ENCODE measurements at regions not wholly inside any gene's neighbourhood (a gene's known extent, or its start where the extent isn't known, plus 50 kb on each side); places are given as distances from the start of the nearest gene placed in this dataset.

- DNase-seq (ENCODE audit: low spot score) = no peak
- ChIA-PET POLR2A (ENCODE audit: low non-redundant PET) (no interaction called here), CTCF (no interaction called here)
- no peaks in the 10 kb centered on the region for H3K36me3 ChIP-seq (ENCODE audit: insufficient read depth, low read length, poor library complexity, severe bottlenecking)
- BruUV-seq (replicated peaks) = no TSS peak
- H3K27me3 ChIP-seq (replicated peaks; ENCODE audit: insufficient read depth, low read depth, low read length, poor library complexity) = no peaks in the 10 kb centered on the region
- H3K4me3 ChIP-seq (ENCODE audit: low read depth, low read length, poor library complexity, severe bottlenecking) = no peak overlapping the region
- no peak overlapping the region for H3K27ac ChIP-seq (ENCODE audit: low read depth, low read length, poor library complexity, severe bottlenecking)
- TF ChIP-seq CTCF (conservative IDR thresholded peaks at IDR 0.05; ENCODE audit: low read depth, low read length) (no peak), EZH2 (IDR thresholded peaks at IDR 0.05; ENCODE audit: borderline replicate concordance, low read depth, low read length, poor library complexity, severe bottlenecking) (no peak)
- peaks cover 5% of the 10 kb centered on the region for H3K4me1 ChIP-seq (ENCODE audit: insufficient read depth, low read length, poor library complexity, severe bottlenecking)
- intact Hi-C loops (cut with micrococcal nuclease; ENCODE audit: unreplicated experiment) = no loop called here
- H3K9me3 ChIP-seq (ENCODE audit: low read depth, low read length, poor library complexity, severe bottlenecking) = no peaks in the 10 kb centered on the region
These were observed 162.7 kb downstream of the RPS24 start for GRCh38 chr10:78196396-78196795.

- Histone ChIP-seq H3K9me3 (ENCODE audit: low read depth, low read length, poor library complexity, severe bottlenecking) (no peaks in the 10 kb centered on the region), H3K36me3 (ENCODE audit: insufficient read depth, low read length, poor library complexity, severe bottlenecking) (no peaks in the 10 kb centered on the region), H3K4me1 (ENCODE audit: insufficient read depth, low read length, poor library complexity, severe bottlenecking) (peaks cover 5% of the 10 kb centered on the region), H3K4me3 (ENCODE audit: low read depth, low read length, poor library complexity, severe bottlenecking) (no peak overlapping the region), H3K27ac (ENCODE audit: low read depth, low read length, poor library complexity, severe bottlenecking) (no peak overlapping the region), H3K27me3 (replicated peaks; ENCODE audit: insufficient read depth, low read depth, low read length, poor library complexity) (no peaks in the 10 kb centered on the region)
- no TSS peak for BruUV-seq (replicated peaks)
- ChIA-PET CTCF (no interaction called here), POLR2A (ENCODE audit: low non-redundant PET) (no interaction called here)
- intact Hi-C loops (cut with micrococcal nuclease; ENCODE audit: unreplicated experiment) = no loop called here
- no peak for DNase-seq (ENCODE audit: low spot score)
- no peak for TF ChIP-seq CTCF (conservative IDR thresholded peaks at IDR 0.05; ENCODE audit: low read depth, low read length)
- no peak for TF ChIP-seq EZH2 (IDR thresholded peaks at IDR 0.05; ENCODE audit: borderline replicate concordance, low read depth, low read length, poor library complexity, severe bottlenecking)
These were observed 163.3 kb downstream of the RPS24 start for GRCh38 chr10:78196964-78197363.

GRCh38 chr10:78197628-78198272, 164.1 kb downstream of the RPS24 start:
- no peak overlapping the region for H3K27ac ChIP-seq (ENCODE audit: low read depth, low read length, poor library complexity, severe bottlenecking)
- H3K27me3 ChIP-seq (replicated peaks; ENCODE audit: insufficient read depth, low read depth, low read length, poor library complexity) = no peaks in the 10 kb centered on the region
- BruUV-seq (replicated peaks) = no TSS peak
- CTCF ChIA-PET = no interaction called here
- POLR2A ChIA-PET (ENCODE audit: low non-redundant PET) = no interaction called here
- no peak for TF ChIP-seq EZH2 (IDR thresholded peaks at IDR 0.05; ENCODE audit: borderline replicate concordance, low read depth, low read length, poor library complexity, severe bottlenecking)
- no peak for TF ChIP-seq CTCF (conservative IDR thresholded peaks at IDR 0.05; ENCODE audit: low read depth, low read length)
- no peaks in the 10 kb centered on the region for H3K36me3 ChIP-seq (ENCODE audit: insufficient read depth, low read length, poor library complexity, severe bottlenecking)
- H3K4me3 ChIP-seq (ENCODE audit: low read depth, low read length, poor library complexity, severe bottlenecking) = no peak overlapping the region
- no peaks in the 10 kb centered on the region for H3K9me3 ChIP-seq (ENCODE audit: low read depth, low read length, poor library complexity, severe bottlenecking)
- intact Hi-C loops (cut with micrococcal nuclease; ENCODE audit: unreplicated experiment) = no loop called here
- no peak for DNase-seq (ENCODE audit: low spot score)
- peaks cover 5% of the 10 kb centered on the region for H3K4me1 ChIP-seq (ENCODE audit: insufficient read depth, low read length, poor library complexity, severe bottlenecking)
